Bone marrow (tissue), 2 donors: ENCODE measurements at regions not wholly inside any gene's neighbourhood (a gene's known extent, or its start where the extent isn't known, plus 50 kb on each side); places are given as distances from the start of the nearest gene placed in this dataset.
"Not testable (repeated sequence)": the region's sequence is repeated elsewhere in the genome, so short reads cannot be mapped to it uniquely, and the experiment has no call there.

Source experiments
- DNase-seq, 2 donors: peaks; one replicate each; lab custom pipeline; 2025; lab: John Stamatoyannopoulos, UW

DNA sequence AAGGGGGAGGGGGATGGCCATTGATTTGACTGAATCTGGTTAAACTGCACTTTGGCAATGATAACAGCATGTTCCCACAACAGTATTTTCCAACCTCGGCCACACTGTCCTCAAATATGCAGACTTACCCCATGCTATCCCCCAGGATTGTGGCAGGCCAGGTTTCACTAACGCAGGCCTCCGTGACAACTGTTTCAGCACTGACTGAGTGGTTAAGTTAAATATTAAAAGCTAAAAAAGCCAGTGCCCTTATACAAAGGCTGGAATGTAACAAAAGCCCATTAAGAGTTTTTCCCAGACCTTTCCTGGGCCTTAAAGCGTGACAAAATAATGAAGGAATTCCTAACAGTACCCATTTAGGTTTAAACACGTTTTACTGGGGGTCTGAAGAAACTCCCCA is 202.9 kb downstream of the USP25 start:
- DNase-seq: no peak

DNA sequence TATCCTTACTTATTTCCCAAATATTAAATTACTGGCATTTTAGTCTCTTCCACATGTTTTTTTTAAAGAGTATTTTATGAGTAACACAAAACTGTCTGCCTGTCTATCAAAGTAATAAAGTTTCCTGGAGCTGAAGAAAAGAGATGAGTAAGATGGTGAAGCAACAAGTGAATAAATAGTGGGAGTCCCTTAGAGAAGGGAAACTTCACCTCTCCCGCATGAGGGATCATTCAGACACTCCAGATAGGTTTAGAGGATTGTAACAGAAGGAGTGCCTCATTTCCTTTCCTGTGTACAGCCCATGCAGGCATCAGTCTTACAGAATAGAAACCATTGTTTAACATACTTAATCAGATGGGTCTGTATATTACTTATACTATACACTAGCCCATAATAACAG is 205.7 kb downstream of the USP25 start:
- no peak for DNase-seq

- DNase-seq: no peak
Measured at GRCh38 chr21:15943009-15943666, 213.4 kb downstream of the USP25 start.

DNA sequence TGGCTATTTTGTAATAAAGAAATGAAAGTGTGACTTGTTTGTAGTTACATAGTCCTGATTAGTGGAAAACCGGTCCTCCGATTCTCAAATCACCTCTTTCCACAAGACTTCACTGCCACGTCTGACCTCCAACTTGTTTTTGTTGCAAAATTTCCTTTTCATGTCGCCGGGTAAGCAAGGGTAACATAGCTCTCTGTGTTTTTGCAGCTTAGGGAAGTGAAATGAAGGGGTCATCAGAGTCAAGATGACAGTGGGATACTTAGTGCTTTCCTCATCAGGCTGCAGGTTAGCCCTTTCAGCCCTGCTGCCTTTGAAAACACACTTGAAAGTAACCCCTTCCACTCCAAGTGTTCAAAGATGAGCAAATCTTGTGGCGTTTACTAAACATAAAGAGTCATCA is 217.9 kb downstream of the USP25 start:
- no peak for DNase-seq

DNA sequence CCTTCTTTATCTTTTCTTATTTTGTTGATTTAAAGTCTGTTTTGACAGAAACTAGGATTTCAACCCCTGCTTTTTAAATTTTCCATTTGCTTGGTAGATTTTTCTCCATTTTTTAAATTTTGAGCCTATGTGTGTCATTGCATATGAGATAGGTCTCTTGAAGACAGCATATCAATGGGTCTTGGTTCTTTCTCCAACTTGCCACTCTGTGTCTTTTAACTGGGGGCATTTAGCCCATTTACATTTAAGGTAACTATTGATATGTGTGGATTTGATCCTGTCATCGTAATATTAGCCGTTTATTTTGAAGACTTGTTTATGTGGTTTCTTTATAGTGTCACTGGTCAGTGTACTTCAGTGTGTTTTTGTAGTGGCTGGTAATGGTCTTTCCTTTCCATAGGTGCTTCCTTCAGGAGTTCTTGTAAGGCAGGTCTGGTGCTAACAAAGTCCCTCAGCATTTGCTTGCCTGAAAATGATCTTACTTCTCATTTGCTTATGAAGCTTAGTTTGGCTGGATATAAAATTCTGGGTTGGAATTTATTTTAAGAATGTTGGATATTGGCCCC is 223.9 kb downstream of the USP25 start:
- no peak for DNase-seq

DNA sequence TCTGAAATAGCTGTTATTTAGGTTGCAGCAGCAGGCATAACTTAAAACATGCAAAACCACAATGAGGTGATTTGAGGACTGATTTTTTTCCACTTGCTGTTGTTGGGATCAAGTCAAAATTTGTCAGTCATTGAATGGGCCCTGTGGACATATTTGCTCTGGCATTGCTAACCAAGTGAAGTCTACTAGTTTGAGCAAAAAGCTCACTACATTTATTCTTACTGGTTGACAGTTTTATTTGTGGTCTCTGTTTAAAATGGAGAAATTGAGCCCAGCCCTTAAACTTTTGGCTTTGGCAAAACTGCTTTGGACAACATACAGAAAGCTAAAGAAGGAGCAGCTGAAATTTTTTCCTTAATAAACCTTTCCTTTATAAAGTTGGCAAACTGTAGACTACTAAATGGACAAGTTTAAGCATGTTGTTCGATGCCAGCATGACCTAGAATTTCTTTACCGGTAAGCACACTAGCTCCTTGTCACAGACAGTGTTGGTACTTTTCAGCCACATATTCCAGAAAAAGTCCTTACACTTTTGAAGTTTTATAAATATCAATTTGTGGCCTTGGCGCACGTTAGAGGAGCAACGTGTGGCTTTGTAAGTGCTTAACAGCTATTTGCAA is 234.6 kb downstream of the USP25 start:
- DNase-seq: no peak

DNA sequence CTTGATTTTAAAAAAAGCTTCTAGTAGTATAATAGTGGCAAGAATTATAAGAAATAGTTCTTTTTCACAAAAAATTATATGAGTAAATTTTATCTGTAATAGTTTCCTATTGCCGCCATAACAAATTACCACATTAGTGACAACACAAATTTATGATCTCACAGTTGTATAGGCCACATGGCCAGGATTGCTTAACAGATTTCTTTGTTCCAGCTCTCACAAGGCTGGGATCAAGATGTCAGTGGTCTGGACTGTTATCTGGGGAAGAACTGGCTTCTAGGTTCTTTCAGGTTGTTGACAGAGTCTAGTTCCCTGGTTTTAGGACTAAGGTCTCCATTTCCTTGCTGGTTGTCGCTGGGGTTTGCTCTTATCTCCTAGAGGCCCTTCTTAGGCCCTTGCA is 236.4 kb downstream of the USP25 start:
- no peak for DNase-seq

GRCh38 chr21:15966651-15967050 is 236.9 kb downstream of the USP25 start:
- DNase-seq: no peak

DNA sequence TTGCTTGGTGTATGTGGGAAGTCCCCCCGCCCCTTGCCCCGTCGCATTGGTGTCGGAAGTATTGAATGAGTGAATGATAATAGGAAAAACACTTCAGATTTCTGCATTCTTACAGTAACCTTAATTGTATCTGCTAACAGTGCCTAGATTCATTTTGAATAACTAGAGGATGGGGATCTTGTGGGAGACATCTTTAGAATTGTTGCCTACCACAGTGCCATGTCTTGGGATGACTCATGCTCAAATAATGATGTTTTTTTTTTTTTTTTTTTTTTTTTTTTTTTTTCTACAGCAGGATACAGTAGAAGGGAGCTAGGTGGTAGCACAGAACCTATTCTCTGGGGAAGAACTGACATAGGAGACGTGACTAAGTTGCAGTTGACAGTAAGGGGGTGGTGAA is 237.9 kb downstream of the USP25 start:
- DNase-seq: no peak

- DNase-seq: no peak
Measured at GRCh38 chr21:15968776-15969310, 239.1 kb downstream of the USP25 start.

DNA sequence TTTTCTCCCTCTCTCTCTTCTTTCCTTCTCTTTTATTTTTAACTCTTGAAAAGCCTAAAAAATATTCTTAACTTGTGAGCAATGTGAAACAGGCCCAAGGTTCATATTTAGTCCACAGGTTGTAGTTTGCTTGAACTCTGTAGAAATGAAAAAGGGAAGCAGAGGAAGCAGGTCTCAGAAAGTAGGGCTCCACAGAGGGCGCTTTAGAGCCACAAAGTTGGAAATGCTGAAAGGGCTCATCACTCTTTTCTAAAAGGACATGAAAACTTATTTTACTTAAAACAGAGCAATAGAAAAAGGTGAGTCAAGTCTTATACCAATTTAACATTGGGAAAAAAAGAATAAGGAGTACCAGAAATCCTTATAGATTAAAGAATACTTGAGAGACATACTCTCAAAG is 247.0 kb downstream of the USP25 start:
- no peak for DNase-seq

GRCh38 chr21:15978215-15978738 is 248.5 kb downstream of the USP25 start:
- DNase-seq: no peak

GRCh38 chr21:15979493-15979892 is 249.7 kb downstream of the USP25 start:
- DNase-seq: not testable (repeated sequence)

DNA sequence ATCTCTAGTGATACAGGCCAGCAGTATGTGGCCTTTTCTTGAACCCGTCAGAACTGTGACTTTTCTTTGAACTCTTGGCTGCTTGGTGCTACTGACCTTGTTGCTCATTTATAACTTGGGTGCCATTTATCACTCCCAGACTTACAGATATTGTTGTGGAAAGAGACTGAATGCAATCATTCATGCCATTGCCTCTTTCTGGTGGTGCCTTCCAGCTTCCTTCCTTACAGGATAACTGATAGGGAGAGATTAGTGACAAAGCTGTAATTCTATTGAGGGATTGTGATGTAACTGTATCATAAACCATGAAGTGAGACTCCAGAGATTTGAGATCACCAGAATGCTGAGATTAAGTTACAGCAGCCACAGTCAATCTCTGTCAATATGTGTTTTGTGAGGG is 256.5 kb downstream of the USP25 start:
- no peak for DNase-seq

DNA sequence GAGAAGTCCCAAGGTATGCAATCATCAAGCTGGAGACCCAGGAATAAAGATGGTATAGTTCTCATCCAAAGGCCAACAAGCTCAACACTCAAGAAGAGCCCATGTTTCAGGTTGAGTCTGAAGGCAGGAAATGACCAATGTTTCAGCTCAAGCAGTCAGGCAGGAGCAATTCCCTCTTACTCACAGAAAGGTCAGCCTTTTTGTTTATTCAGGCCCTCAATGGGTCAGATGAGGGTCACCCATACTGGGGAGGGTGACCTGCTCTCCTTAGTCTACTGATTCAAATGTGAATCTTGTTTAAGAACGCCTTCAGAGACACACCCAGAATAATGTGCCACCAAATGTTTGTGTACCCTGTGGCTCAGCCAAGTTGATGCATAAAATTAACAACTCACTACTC is 262.4 kb downstream of the USP25 start:
- no peak for DNase-seq

GRCh38 chr21:15993951-15994350 is 264.2 kb downstream of the USP25 start:
- DNase-seq: no peak

- no peak for DNase-seq
Measured at GRCh38 chr21:15999741-16000140, 270.0 kb downstream of the USP25 start.

DNA sequence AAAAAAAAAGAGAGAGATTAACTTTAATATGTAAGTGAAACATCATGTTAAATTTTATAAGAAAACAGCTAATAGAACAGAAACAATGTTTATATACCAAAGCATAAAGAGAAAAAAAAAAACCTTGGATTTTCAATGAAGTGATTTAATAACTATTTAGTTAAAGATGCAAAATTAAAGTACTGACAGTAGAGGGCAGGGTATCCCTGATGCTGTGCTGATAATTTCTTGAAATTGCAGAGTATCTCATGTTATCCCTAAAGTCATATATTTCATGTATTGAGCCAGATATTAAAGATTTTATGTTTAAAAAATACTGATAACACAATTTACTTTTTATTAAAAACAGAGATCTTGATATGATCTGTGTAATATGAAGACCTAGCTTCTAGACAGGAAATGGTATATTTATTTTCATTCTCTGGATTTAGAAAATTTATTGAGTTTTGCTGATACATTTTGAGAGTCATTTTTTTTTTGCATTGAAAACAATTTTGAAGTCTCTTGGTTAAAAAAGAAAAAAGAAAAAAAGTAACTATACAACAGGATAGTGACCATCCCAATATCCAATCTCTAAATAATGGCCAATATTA is 273.2 kb downstream of the USP25 start:
- DNase-seq: no peak

DNA sequence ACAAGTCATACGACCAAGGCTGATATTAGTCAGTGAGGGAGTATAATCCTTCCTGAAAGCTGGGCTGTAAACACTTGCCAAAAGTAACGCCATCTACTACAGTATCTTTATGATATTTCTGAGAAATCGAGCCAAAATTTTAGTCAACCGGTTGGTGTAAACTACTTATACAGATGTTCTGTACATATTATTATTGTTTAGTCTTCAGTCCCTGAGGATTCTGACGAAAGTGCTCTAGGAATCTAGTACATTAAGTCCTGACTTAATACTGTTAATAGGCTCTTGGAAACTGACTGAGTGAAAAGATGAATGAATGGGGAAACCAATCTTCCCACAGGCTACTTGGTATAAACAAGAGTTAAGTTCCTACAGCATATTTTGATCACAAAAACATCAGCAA is 274.3 kb downstream of the USP25 start:
- DNase-seq: no peak

GRCh38 chr21:16004523-16004922 is 274.7 kb downstream of the USP25 start:
- DNase-seq: no peak

GRCh38 chr21:16005996-16006395 is 276.2 kb downstream of the USP25 start:
- DNase-seq: no peak

DNA sequence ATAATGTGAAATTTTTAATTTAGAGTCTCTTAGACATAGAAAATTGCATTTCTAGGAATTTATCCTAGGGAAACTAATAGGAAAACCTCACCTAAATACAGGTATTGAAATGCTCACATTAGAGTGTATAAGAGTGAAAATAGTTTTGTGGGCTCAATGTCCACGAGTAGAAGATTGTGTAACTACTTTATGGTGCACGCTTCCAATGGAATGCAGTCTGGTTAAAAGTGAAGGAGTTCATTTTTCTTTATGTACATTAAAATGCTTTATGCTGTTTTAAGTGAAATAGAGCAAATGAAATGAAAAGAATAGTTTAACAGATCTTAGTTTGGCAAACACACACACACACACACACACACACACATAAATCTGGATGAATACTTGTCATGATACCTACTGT is 278.2 kb downstream of the USP25 start:
- DNase-seq: no peak

DNA sequence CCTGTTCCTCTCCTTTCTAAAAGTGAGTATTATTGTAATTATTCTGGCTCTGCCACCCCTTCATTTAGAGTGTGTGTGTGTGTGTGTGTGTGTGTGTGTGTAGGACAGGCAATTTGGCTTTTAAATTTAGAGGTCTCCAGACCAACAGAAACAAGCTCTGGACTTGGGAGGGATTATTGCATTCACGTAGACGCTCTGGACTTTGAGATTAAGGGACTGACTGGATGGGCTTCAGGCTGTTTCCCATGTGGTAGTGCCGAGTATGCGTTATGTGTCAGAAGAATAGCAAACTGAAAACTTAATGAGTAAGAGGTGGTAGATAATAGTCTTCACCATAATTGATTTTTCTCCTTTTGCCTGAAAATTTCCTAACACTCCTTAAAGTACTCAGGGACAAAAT is 281.9 kb downstream of the USP25 start:
- no peak for DNase-seq
